SU-DHL-6 (cell line): ENCODE measurements at regions not wholly inside any gene's neighbourhood (a gene's known extent, or its start where the extent isn't known, plus 50 kb on each side); places are given as distances from the start of the nearest gene placed in this dataset.

Experiments used
- H2AFZ ChIP-seq: fragments of 200-600 bp; sonication (generic); 2 replicates; pipeline ENCODE4 v1.6.1; 2014; ENCODE audit warnings: low read depth, mild to moderate bottlenecking, moderate library complexity, mixed read lengths, antibody characterized with exemption, low read length; ENCODE audit not compliant: severe bottlenecking
- H3F3A ChIP-seq: fragments of 200-600 bp; shearing (Covaris generic); 2 replicates; pipeline ENCODE4 v1.6.0; 2016; ENCODE audit warnings: antibody characterized with exemption, mild to moderate bottlenecking; ENCODE audit not compliant: insufficient read depth
- H3K27ac ChIP-seq: fragments of 200-600 bp; sonication (generic); 2 replicates; pipeline ENCODE4 v1.5.1; 2016; ENCODE audit warnings: low read depth, mild to moderate bottlenecking, low read length, moderate library complexity, mixed read lengths
- H3K27me3 ChIP-seq: fragments of 200-600 bp; sonication (generic), shearing (Covaris generic); 2 replicates; pipeline ENCODE4 v1.6.0; 2014; ENCODE audit warnings: mild to moderate bottlenecking, low read length
- H3K36me3 ChIP-seq: fragments of 200-600 bp; sonication (generic); 2 replicates; pipeline ENCODE4 v1.6.1; 2014; ENCODE audit warnings: mild to moderate bottlenecking, low read length, mixed read lengths
- H3K4me2 ChIP-seq: fragments of 300-600, 200-600 bp; shearing (Covaris generic), sonication (generic); 2 replicates; pipeline ENCODE4 v1.6.0; 2014; ENCODE audit warnings: low read length, low read depth, mild to moderate bottlenecking; ENCODE audit not compliant: poor library complexity, severe bottlenecking
- H3K4me3 ChIP-seq: fragments of 200-600 bp; sonication (generic); 2 replicates; pipeline ENCODE4 v1.5.1; 2014; ENCODE audit warnings: antibody characterized with exemption, low read length, mild to moderate bottlenecking, mixed read lengths; ENCODE audit not compliant: insufficient read depth, poor library complexity, severe bottlenecking
- H3K79me2 ChIP-seq: fragments of 200-600 bp; sonication (generic); 2 replicates; pipeline ENCODE4 v1.6.1; 2014; ENCODE audit warnings: mild to moderate bottlenecking, low read length, moderate library complexity; ENCODE audit not compliant: insufficient read depth
- H3K9ac ChIP-seq: fragments of 200-600 bp; sonication (generic); 2 replicates; pipeline ENCODE4 v1.7.0; 2014; ENCODE audit warnings: mild to moderate bottlenecking, low read length
- H3K9me2 ChIP-seq: fragments of 200-600 bp; sonication (generic); replicated peaks from 2 replicates; pipeline ENCODE4 v1.6.1; 2014; ENCODE audit warnings: low read length; ENCODE audit not compliant: insufficient read depth
- H3K9me3 ChIP-seq: fragments of 200-600 bp; sonication (generic); 2 replicates; pipeline ENCODE4 v1.6.1; 2014; ENCODE audit warnings: low read length, mixed read lengths; ENCODE audit not compliant: insufficient read depth
- H4K20me1 ChIP-seq: fragments of 200-600 bp; sonication (generic); 2 replicates; pipeline ENCODE4 v1.6.1; 2014; ENCODE audit warnings: low read depth, mild to moderate bottlenecking, antibody characterized with exemption, low read length, moderate library complexity, mixed read lengths
- CTCF ChIP-seq: fragments of 200-600 bp; sonication (generic); IDR thresholded peaks from one replicate; pipeline ENCODE4 v1.5.1; 2017; ENCODE audit warnings: antibody characterized with exemption, mild to moderate bottlenecking, low read length, moderate library complexity; ENCODE audit not compliant: insufficient read depth, poor library complexity, severe bottlenecking
- EZH2phosphoT487 ChIP-seq: fragments of 200-600 bp; sonication (generic), shearing (Covaris generic); conservative IDR thresholded peaks from 2 replicates; pipeline ENCODE4 v1.6.1; 2018; ENCODE audit warnings: mild to moderate bottlenecking, antibody characterized with exemption, low read length, moderate library complexity, mixed read lengths

GRCh38 chr11:45036733-45037132 lies 86.0 kb upstream of the TP53I11 start:
- Histone ChIP-seq H3K27me3 (no peaks in the 10 kb centered on the region), H3K4me2 (no peak overlapping the region), H4K20me1 (no peaks in the 10 kb centered on the region), H3K79me2 (no peaks in the 10 kb centered on the region), H3K4me3 (no peak overlapping the region), H2AFZ (no peak overlapping the region), H3K9me3 (no peaks in the 10 kb centered on the region), H3F3A (no peaks in the 10 kb centered on the region), H3K9me2 (no peaks in the 10 kb centered on the region), H3K27ac (no peak overlapping the region), H3K36me3 (no peaks in the 10 kb centered on the region), H3K9ac (no peak overlapping the region)
- TF ChIP-seq EZH2phosphoT487 (no peak), CTCF (no peak)

GRCh38 chr11:45037434-45038005 lies 86.8 kb upstream of the TP53I11 start:
- no peak overlapping the region for H3K27ac ChIP-seq
- H3K27me3 ChIP-seq = no peaks in the 10 kb centered on the region
- H3F3A ChIP-seq = no peaks in the 10 kb centered on the region
- no peaks in the 10 kb centered on the region for H4K20me1 ChIP-seq
- no peaks in the 10 kb centered on the region for H3K36me3 ChIP-seq
- H3K9ac ChIP-seq = no peak overlapping the region
- H2AFZ ChIP-seq = no peak overlapping the region
- H3K4me2 ChIP-seq = no peak overlapping the region
- H3K79me2 ChIP-seq = no peaks in the 10 kb centered on the region
- no peak overlapping the region for H3K4me3 ChIP-seq
- no peaks in the 10 kb centered on the region for H3K9me3 ChIP-seq
- H3K9me2 ChIP-seq = no peaks in the 10 kb centered on the region
- TF ChIP-seq CTCF = no peak
- TF ChIP-seq EZH2phosphoT487 = no peak

GRCh38 chr11:45038923-45039322 lies 88.2 kb upstream of the TP53I11 start:
- Histone ChIP-seq H3K9ac (no peak overlapping the region), H2AFZ (no peak overlapping the region), H3K4me3 (no peak overlapping the region), H3K27ac (no peak overlapping the region), H3F3A (no peaks in the 10 kb centered on the region), H3K4me2 (no peak overlapping the region), H3K9me3 (no peaks in the 10 kb centered on the region), H4K20me1 (no peaks in the 10 kb centered on the region), H3K79me2 (no peaks in the 10 kb centered on the region), H3K27me3 (no peaks in the 10 kb centered on the region), H3K36me3 (no peaks in the 10 kb centered on the region), H3K9me2 (no peaks in the 10 kb centered on the region)
- TF ChIP-seq EZH2phosphoT487 (no peak), CTCF (no peak)

GRCh38 chr11:45041596-45041995 lies 90.9 kb upstream of the TP53I11 start:
- H4K20me1 ChIP-seq = no peaks in the 10 kb centered on the region
- no peak overlapping the region for H3K4me2 ChIP-seq
- no peak for TF ChIP-seq CTCF
- no peak for TF ChIP-seq EZH2phosphoT487

More at GRCh38 chr11:45041596-45041995, 90.9 kb upstream of the TP53I11 start:
- no peak overlapping the region for H2AFZ ChIP-seq
- H3K79me2 ChIP-seq = no peaks in the 10 kb centered on the region
- no peaks in the 10 kb centered on the region for H3K36me3 ChIP-seq
- no peak overlapping the region for H3K27ac ChIP-seq
- no peaks in the 10 kb centered on the region for H3K9me3 ChIP-seq
- no peak overlapping the region for H3K9ac ChIP-seq
- no peaks in the 10 kb centered on the region for H3F3A ChIP-seq
- no peaks in the 10 kb centered on the region for H3K27me3 ChIP-seq
- H3K4me3 ChIP-seq = no peak overlapping the region
- no peaks in the 10 kb centered on the region for H3K9me2 ChIP-seq
